ENCODE measurements at regions not wholly inside any gene's neighbourhood (a gene's known extent, or its start where the extent isn't known, plus 50 kb on each side); places are given as distances from the start of the nearest gene placed in this dataset.

DNA sequence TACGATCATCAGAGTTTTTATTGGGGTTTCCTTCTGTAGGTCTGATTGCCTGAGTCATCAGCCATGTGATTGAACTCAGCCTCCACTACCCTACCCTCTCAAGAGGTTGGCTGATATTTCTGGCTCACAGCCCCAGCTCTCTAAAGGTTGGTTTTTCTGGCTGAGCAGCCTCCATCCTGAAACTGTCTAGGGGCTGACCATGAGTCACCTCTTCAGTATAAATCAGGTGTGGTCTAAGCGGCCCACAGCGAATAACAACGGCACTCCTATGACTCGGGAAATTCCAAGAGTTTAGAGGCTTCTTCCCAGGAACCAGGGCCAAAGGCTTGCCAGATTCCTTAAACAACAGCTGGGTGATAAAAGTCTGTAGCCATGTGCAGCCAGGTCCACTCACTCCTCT, 115.5 kb downstream of the SOD2 start:
- TF ChIP-seq CTCF (IDR thresholded peaks at IDR 0.05; ENCODE audit: insufficient read depth, low read depth, low read length, missing control alignments), result no peak
- DNase-seq (ENCODE audit: low read depth), result peak; percentile 71
- H3K4me3 ChIP-seq (ENCODE audit: low read length), result no peak overlapping the region

DNA sequence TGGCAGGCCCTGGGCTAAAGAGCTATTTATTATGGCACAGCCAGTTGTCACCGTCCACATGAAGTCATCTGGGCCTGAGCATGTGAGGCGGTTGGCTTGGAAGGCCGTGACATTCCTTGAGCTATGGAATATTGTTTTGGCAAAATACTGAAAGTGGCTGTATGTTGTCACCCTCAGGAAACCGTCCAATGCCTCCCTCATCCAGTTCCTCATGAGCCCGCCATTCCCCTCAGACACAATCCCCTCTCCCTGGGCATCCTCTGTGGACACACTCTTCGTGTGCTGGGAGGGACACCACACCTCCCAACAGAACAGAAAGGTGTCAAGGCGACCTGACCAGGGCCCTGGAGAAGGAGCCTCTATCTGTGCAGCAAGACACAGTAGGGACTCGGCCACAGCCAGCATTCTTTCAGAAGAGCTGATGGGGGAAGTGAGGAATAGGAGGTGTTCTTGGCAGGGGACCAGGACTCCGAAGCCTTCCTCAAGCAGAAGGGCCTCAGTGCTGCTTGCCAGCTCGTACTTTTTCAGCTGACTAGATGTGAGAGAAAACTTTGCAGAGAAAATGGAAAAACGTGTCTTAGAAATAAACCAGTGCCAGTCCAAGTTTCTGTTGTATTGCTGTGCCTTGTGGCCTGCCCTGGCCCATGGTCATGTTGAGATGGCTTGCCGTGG, 120.5 kb downstream of the SOD2 start:
- no peak overlapping the region for H3K4me3 ChIP-seq (ENCODE audit: low read length)
- no peak for DNase-seq (ENCODE audit: low read depth)
- no peak for TF ChIP-seq CTCF (IDR thresholded peaks at IDR 0.05; ENCODE audit: insufficient read depth, low read depth, low read length, missing control alignments)

DNA sequence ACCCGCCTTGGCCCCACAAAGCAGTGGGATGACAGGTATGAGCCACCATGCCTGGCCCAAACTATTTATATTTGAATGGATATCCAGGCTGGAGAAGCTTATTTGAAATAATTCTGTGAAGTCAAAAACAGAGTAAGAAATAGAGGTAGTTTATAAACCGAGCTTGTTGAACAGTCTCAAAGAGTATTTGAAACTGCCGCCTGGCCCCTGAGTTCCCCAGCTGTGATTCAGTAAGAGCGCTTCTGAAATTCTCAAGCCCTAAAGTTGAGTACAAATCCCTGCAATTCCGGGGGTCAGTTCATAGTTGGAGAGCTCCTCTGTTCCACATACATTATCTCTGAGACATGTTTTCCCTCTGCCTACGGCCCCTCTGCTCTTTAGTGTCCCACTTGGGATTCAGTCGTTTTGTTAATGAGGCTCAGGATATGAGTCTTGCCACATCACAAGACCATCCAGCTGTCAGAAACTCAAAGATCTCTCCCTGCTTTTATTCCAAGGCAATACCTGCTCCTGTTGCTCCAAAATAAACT, 127.8 kb downstream of the SOD2 start:
- H3K4me3 ChIP-seq (ENCODE audit: low read length), result no peak overlapping the region
- TF ChIP-seq CTCF (IDR thresholded peaks at IDR 0.05; ENCODE audit: insufficient read depth, low read depth, low read length, missing control alignments), result no peak
- DNase-seq (ENCODE audit: low read depth), result no peak

DNA sequence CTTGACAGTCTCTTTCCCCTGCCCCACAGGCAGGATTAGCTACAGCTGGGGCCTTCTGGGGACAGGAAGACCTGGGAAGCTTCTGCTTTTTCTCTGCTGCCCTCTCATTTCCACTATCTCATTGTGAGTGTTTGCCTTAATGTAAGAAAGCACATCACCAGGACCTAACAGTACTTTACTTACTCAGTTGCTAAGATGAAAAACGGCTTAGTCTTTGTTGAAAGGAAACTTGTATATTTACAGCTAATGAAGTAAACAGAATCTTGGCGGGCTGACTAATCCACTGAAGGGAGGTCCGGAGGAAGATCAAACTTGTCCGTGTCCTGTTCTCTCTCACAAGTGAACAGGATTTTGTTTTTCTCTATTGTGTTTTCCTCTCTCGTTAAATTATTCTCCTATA, 128.6 kb downstream of the SOD2 start:
- no peak for DNase-seq (ENCODE audit: low read depth)
- TF ChIP-seq CTCF (IDR thresholded peaks at IDR 0.05; ENCODE audit: insufficient read depth, low read depth, low read length, missing control alignments), result no peak
- H3K4me3 ChIP-seq (ENCODE audit: low read length), result no peak overlapping the region

- no peak overlapping the region for H3K4me3 ChIP-seq (ENCODE audit: low read length)
- no peak for DNase-seq (ENCODE audit: low read depth)
- no peak for TF ChIP-seq CTCF (IDR thresholded peaks at IDR 0.05; ENCODE audit: insufficient read depth, low read depth, low read length, missing control alignments)
Measured at GRCh38 chr6:159557031-159557430, 136.0 kb downstream of the SOD2 start.

- H3K4me3 ChIP-seq (ENCODE audit: low read length), result no peak overlapping the region
- TF ChIP-seq CTCF (IDR thresholded peaks at IDR 0.05; ENCODE audit: insufficient read depth, low read depth, low read length, missing control alignments), result no peak
- no peak for DNase-seq (ENCODE audit: low read depth)
Measured at GRCh38 chr6:159555082-159555875, 137.8 kb downstream of the SOD2 start.

Measured in epithelial cell of esophagus (primary cell).